GM18517 (cell line): ENCODE measurements at regions not wholly inside any gene's neighbourhood (a gene's known extent, or its start where the extent isn't known, plus 50 kb on each side); places are given as distances from the start of the nearest gene placed in this dataset.
"Not testable (repeated sequence)": the region's sequence is repeated elsewhere in the genome, so short reads cannot be mapped to it uniquely, and the experiment has no call there.

Experiments
- ATAC-seq: cut with Tn5 transposase; IDR thresholded peaks from one replicate; pipeline ENCODE4 v1.9.1; 2021; ENCODE audit warnings: mild to moderate bottlenecking, moderate library complexity; ENCODE audit not compliant: unreplicated experiment

GRCh38 chr5:118095115-118095514 is 893.2 kb downstream of the DTWD2 start:
- ATAC-seq, result no peak

- ATAC-seq, result no peak
Observed at GRCh38 chr5:118088448-118088847, 899.9 kb downstream of the DTWD2 start.

- ATAC-seq, result no peak
Observed at GRCh38 chr5:118076490-118076889, 911.9 kb downstream of the DTWD2 start.

GRCh38 chr5:118070041-118070440 is 918.3 kb downstream of the DTWD2 start:
- no peak for ATAC-seq

- ATAC-seq, result no peak
Observed at GRCh38 chr5:118069452-118069851, 918.9 kb downstream of the DTWD2 start.

- no peak for ATAC-seq
Observed at GRCh38 chr5:118068886-118069285, 919.5 kb downstream of the DTWD2 start.

- not testable (repeated sequence) for ATAC-seq
Observed at GRCh38 chr5:118063836-118064235, 924.5 kb downstream of the DTWD2 start.

GRCh38 chr5:118060833-118061232 is 927.5 kb downstream of the DTWD2 start:
- ATAC-seq, result no peak

GRCh38 chr5:118052503-118052902 is 935.8 kb downstream of the DTWD2 start:
- no peak for ATAC-seq

- ATAC-seq, result no peak
Observed at GRCh38 chr5:118044169-118044568, 944.2 kb downstream of the DTWD2 start.

- ATAC-seq, result no peak
Observed at GRCh38 chr5:118043531-118043930, 944.8 kb downstream of the DTWD2 start.

GRCh38 chr5:118042076-118042475 is 946.3 kb downstream of the DTWD2 start:
- ATAC-seq, result no peak

- no peak for ATAC-seq
Observed at GRCh38 chr5:118040496-118040895, 947.9 kb downstream of the DTWD2 start.

GRCh38 chr5:118033686-118034338 is 954.5 kb downstream of the DTWD2 start:
- ATAC-seq, result no peak

- no peak for ATAC-seq
Observed at GRCh38 chr5:118029807-118030206, 958.5 kb downstream of the DTWD2 start.

- ATAC-seq, result no peak
Observed at GRCh38 chr5:118022062-118022461, 966.3 kb downstream of the DTWD2 start.

GRCh38 chr5:118017536-118017935 is 970.8 kb downstream of the DTWD2 start:
- no peak for ATAC-seq

GRCh38 chr5:118016396-118016795 is 972.0 kb downstream of the DTWD2 start:
- no peak for ATAC-seq

GRCh38 chr5:118015511-118015910 is 972.8 kb downstream of the DTWD2 start:
- no peak for ATAC-seq

GRCh38 chr5:118009741-118010297 is 978.5 kb downstream of the DTWD2 start:
- no peak for ATAC-seq

GRCh38 chr5:118008779-118009178 is 979.6 kb downstream of the DTWD2 start:
- no peak for ATAC-seq

GRCh38 chr5:118007262-118007661 is 981.1 kb downstream of the DTWD2 start:
- no peak for ATAC-seq

- no peak for ATAC-seq
Observed at GRCh38 chr5:118006219-118006618, 982.1 kb downstream of the DTWD2 start.
